ENCODE measurements at regions not wholly inside any gene's neighbourhood (a gene's known extent, or its start where the extent isn't known, plus 50 kb on each side); places are given as distances from the start of the nearest gene placed in this dataset.

- no peak for TF ChIP-seq CTCF (IDR thresholded peaks at IDR 0.05; ENCODE audit: low read depth, low read length)
- TF ChIP-seq EZH2phosphoT487 (IDR thresholded peaks at IDR 0.05; ENCODE audit: low read depth) = no peak
- Histone ChIP-seq H3K4me2 (ENCODE audit: low read length) (no peak overlapping the region), H3K79me2 (ENCODE audit: low read length) (no peaks in the 10 kb centered on the region), H2AFZ (ENCODE audit: low read depth, low read length) (no peak overlapping the region), H3K9ac (ENCODE audit: low read length) (no peak overlapping the region), H3K9me3 (ENCODE audit: insufficient read depth, low read length) (no peaks in the 10 kb centered on the region), H4K20me1 (ENCODE audit: insufficient read depth, low read length) (no peaks in the 10 kb centered on the region), H3K36me3 (replicated peaks; ENCODE audit: low read depth, low read length) (no peaks in the 10 kb centered on the region), H3K27me3 (ENCODE audit: low read depth, low read length) (no peaks in the 10 kb centered on the region), H3K4me1 (ENCODE audit: low read length) (no peaks in the 10 kb centered on the region), H3K4me3 (ENCODE audit: low read length) (no peak overlapping the region), H3K27ac (ENCODE audit: low read length) (no peak overlapping the region)
Measured at GRCh38 chr15:53454843-53455721, 304.4 kb downstream of the WDR72 start.

- no peaks in the 10 kb centered on the region for H3K79me2 ChIP-seq (ENCODE audit: low read length)
- no peaks in the 10 kb centered on the region for H3K36me3 ChIP-seq (replicated peaks; ENCODE audit: low read depth, low read length)
- H3K4me2 ChIP-seq (ENCODE audit: low read length) = no peak overlapping the region
- no peak overlapping the region for H2AFZ ChIP-seq (ENCODE audit: low read depth, low read length)
- no peaks in the 10 kb centered on the region for H4K20me1 ChIP-seq (ENCODE audit: insufficient read depth, low read length)
- no peak overlapping the region for H3K9ac ChIP-seq (ENCODE audit: low read length)
- H3K9me3 ChIP-seq (ENCODE audit: insufficient read depth, low read length) = no peaks in the 10 kb centered on the region
- H3K27me3 ChIP-seq (ENCODE audit: low read depth, low read length) = no peaks in the 10 kb centered on the region
- H3K4me1 ChIP-seq (ENCODE audit: low read length) = no peaks in the 10 kb centered on the region
- no peak overlapping the region for H3K4me3 ChIP-seq (ENCODE audit: low read length)
- no peak overlapping the region for H3K27ac ChIP-seq (ENCODE audit: low read length)
- no peak for TF ChIP-seq CTCF (IDR thresholded peaks at IDR 0.05; ENCODE audit: low read depth, low read length)
- TF ChIP-seq EZH2phosphoT487 (IDR thresholded peaks at IDR 0.05; ENCODE audit: low read depth) = no peak
Measured at GRCh38 chr15:53454535-53454842, 305.0 kb downstream of the WDR72 start.

GRCh38 chr15:53453253-53454105, 306.0 kb downstream of the WDR72 start:
- H3K4me2 ChIP-seq (ENCODE audit: low read length) = no peak overlapping the region
- TF ChIP-seq EZH2phosphoT487 (IDR thresholded peaks at IDR 0.05; ENCODE audit: low read depth) (no peak), CTCF (IDR thresholded peaks at IDR 0.05; ENCODE audit: low read depth, low read length) (no peak)
- no peak overlapping the region for H3K9ac ChIP-seq (ENCODE audit: low read length)
- no peaks in the 10 kb centered on the region for H3K9me3 ChIP-seq (ENCODE audit: insufficient read depth, low read length)
- H3K79me2 ChIP-seq (ENCODE audit: low read length) = no peaks in the 10 kb centered on the region
- H3K27ac ChIP-seq (ENCODE audit: low read length) = no peak overlapping the region
- no peak overlapping the region for H3K4me3 ChIP-seq (ENCODE audit: low read length)
- H3K27me3 ChIP-seq (ENCODE audit: low read depth, low read length) = no peaks in the 10 kb centered on the region
- no peaks in the 10 kb centered on the region for H4K20me1 ChIP-seq (ENCODE audit: insufficient read depth, low read length)
- H3K36me3 ChIP-seq (replicated peaks; ENCODE audit: low read depth, low read length) = no peaks in the 10 kb centered on the region
- H3K4me1 ChIP-seq (ENCODE audit: low read length) = no peaks in the 10 kb centered on the region
- H2AFZ ChIP-seq (ENCODE audit: low read depth, low read length) = no peak overlapping the region
